Gastrocnemius medialis (tissue), 4 donors: ENCODE measurements at regions not wholly inside any gene's neighbourhood (a gene's known extent, or its start where the extent isn't known, plus 50 kb on each side); places are given as distances from the start of the nearest gene placed in this dataset.

Experiments used
- ATAC-seq, 2 donors: fragments of 150-250 bp; one replicate each; pipeline ENCODE4 v1.9.1; 2016
- DNase-seq, 2 donors: peaks; one replicate each; pipeline ENCODE4 v3.0.0-alpha.2; 2019
- H3K27ac ChIP-seq, 4 donors: fragments of 200-600 bp; sonication (generic); 1 replicate in 1 of 4; 2 replicates in 3 of 4; pipeline ENCODE4 v1.5.1; 2016 to 2018; ENCODE audit warnings: mild to moderate bottlenecking in 2 of 4, moderate library complexity in 1 of 4
- H3K27me3 ChIP-seq, 3 donors: fragments of 200-600 bp; sonication (generic) in 2 of 3; 1 replicate in 1 of 3; 2 replicates in 2 of 3; pipeline versions ENCODE4 v1.5.1 to v1.6.0; 2016 to 2019; ENCODE audit warnings: mild to moderate bottlenecking in 1 of 3, moderate library complexity in 1 of 3
- H3K36me3 ChIP-seq, 2 donors: fragments of 200-600 bp; sonication (generic) in 1 of 2; one replicate each; pipeline ENCODE4 v1.5.1; 2017 to 2018
- H3K4me1 ChIP-seq, 2 donors: fragments of 200-600 bp; sonication (generic) in 1 of 2; one replicate each; pipeline ENCODE4 v1.5.1; 2016 to 2017; ENCODE audit warnings: mild to moderate bottlenecking in 2 of 2
- H3K4me3 ChIP-seq, 4 donors: fragments of 200-600 bp; sonication (generic) in 3 of 4; 1 replicate in 1 of 4; 2 replicates in 3 of 4; pipeline ENCODE4 v1.5.1; 2016 to 2019; ENCODE audit warnings: mild to moderate bottlenecking in 2 of 4
- H3K9me3 ChIP-seq, 3 donors: fragments of 200-600 bp; sonication (generic) in 2 of 3; 1 replicate in 1 of 3; 2 replicates in 2 of 3; pipeline ENCODE4 v1.5.1; 2016 to 2019
- POLR2A ChIP-seq, 2 donors: fragments of 450-650 bp; IDR thresholded peaks; one replicate each; pipeline ENCODE4 v1.6.1; 2017; ENCODE audit warnings: antibody characterized with exemption in 2 of 2, mild to moderate bottlenecking in 2 of 2, moderate library complexity in 2 of 2
- in situ Hi-C, 4 donors: fragments of 200-750 bp; cut with MboI; loops; one replicate each; pipeline versions ENCODE4 v1.15.0 to v1.8.0; 2017; ENCODE audit warnings: low sequenced_read_pairs in 4 of 4
- intact Hi-C: fragments of 100-400 bp; cut with DNase I; formaldehyde crosslinking; loops from one replicate; pipeline ENCODE4 v1.15.1; 2023; ENCODE audit warnings: low total_unique reads
- TF ChIP-seq, protein P1 (sequence below), 5 experiments: fragments of 450-650 bp in 3 of 5; fragments of 200-600 bp in 2 of 5; sonication (generic) in 2 of 5; IDR thresholded peaks in 4 of 5; conservative IDR thresholded peaks in 1 of 5; 1 replicate in 4 of 5; 2 replicates in 1 of 5; pipeline ENCODE4 v1.5.1; 2016 to 2019; ENCODE audit warnings: antibody characterized with exemption in 5 of 5, mild to moderate bottlenecking in 3 of 5, moderate library complexity in 3 of 5

DNA sequence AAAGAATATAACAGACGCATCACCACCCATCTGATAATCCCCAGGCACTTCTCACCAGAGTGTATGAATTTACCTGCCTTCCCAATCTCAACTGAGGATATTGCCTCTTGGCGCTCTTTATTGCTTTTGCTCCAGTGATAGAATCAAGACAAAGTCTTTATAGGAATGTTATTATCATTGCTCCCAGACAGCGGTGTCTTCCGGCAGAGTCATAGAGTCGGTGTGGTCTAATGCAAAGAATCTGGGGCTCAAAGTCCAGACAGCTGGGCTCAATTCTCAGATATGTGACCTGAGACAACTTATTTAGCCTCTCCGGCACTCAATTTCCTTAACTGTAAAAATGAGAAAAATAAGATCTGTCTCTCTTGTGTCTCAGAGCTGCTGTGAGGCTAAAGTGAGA is 106.1 kb upstream of the PAK3 start:
- intact Hi-C loops (no loop called here), in situ Hi-C loops (no loop called here)
- ATAC-seq (no peak), DNase-seq (no peak)
- Histone ChIP-seq H3K36me3 (no peaks in the 10 kb centered on the region), H3K4me1 (no peaks in the 10 kb centered on the region), H3K4me3 (no peak overlapping the region), H3K9me3 (no peaks in the 10 kb centered on the region), H3K27me3 (peaks cover 0 to 2% (median 0%) of the 10 kb centered on the region in 3 donors), H3K27ac (no peak overlapping the region)
- no peak for TF ChIP-seq POLR2A (IDR thresholded peaks at IDR 0.05)
- TF ChIP-seq, protein P1, sequence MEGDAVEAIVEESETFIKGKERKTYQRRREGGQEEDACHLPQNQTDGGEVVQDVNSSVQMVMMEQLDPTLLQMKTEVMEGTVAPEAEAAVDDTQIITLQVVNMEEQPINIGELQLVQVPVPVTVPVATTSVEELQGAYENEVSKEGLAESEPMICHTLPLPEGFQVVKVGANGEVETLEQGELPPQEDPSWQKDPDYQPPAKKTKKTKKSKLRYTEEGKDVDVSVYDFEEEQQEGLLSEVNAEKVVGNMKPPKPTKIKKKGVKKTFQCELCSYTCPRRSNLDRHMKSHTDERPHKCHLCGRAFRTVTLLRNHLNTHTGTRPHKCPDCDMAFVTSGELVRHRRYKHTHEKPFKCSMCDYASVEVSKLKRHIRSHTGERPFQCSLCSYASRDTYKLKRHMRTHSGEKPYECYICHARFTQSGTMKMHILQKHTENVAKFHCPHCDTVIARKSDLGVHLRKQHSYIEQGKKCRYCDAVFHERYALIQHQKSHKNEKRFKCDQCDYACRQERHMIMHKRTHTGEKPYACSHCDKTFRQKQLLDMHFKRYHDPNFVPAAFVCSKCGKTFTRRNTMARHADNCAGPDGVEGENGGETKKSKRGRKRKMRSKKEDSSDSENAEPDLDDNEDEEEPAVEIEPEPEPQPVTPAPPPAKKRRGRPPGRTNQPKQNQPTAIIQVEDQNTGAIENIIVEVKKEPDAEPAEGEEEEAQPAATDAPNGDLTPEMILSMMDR (IDR thresholded peaks at IDR 0.05 in 4 of 5, conservative IDR thresholded peaks at IDR 0.05 in 1 of 5): no peak

DNA sequence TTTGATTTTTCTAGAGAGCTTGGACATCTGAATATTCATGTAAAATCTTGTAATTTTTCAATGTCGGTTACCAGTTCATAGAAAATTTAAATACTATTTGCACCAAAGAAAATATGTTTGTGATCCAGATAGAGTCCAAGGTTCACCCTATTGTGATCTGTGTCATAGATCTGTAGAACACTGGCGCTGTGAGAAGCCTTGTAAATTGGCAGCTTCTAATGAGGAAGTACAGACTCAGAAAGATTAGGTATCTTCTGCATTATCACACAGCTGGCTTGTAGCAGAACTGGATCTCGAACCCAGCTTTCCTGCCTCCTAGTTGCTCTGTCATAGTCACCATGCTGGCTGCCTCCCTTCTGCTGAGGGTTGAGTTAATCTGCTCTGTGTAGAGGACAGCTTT is 106.5 kb upstream of the PAK3 start:
- no peaks in the 10 kb centered on the region for H3K9me3 ChIP-seq
- intact Hi-C loops (no loop called here), in situ Hi-C loops (no loop called here)

DNA sequence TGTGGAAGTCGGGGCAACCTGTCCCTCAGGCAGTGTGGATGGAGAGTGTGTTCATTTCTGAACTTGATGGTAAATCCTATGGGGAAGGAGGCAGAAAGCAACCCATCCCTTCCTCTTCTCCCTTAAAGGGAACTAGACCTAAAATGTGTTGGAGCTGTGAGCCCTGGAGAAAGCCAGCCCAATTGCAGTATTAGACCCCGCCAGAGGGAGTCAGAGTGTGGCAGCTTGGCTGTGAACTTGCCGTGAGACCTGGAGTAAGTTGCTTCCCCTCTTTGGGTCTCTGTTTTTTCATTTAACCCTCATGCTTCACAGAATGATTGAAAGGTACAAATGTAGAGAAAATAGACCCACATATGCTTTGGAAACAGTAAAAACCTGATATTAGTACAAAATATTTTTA is 108.7 kb upstream of the PAK3 start:
- peaks cover 0 to 9% (median 0%) of the 10 kb centered on the region in 3 donors for H3K27me3 ChIP-seq
- intact Hi-C loops: no loop called here

More for the DNA sequence above, 106.5 kb upstream of the PAK3 start:
- DNase-seq (no peak), ATAC-seq (no peak)
- peaks cover 0 to 2% (median 0%) of the 10 kb centered on the region in 3 donors for H3K27me3 ChIP-seq
- H3K4me1 ChIP-seq: no peaks in the 10 kb centered on the region
- no peak overlapping the region for H3K27ac ChIP-seq
- no peak overlapping the region for H3K4me3 ChIP-seq
- H3K36me3 ChIP-seq: no peaks in the 10 kb centered on the region
- no peak for TF ChIP-seq POLR2A (IDR thresholded peaks at IDR 0.05)
- TF ChIP-seq, protein P1 (IDR thresholded peaks at IDR 0.05 in 4 of 5, conservative IDR thresholded peaks at IDR 0.05 in 1 of 5): no peak

DNA sequence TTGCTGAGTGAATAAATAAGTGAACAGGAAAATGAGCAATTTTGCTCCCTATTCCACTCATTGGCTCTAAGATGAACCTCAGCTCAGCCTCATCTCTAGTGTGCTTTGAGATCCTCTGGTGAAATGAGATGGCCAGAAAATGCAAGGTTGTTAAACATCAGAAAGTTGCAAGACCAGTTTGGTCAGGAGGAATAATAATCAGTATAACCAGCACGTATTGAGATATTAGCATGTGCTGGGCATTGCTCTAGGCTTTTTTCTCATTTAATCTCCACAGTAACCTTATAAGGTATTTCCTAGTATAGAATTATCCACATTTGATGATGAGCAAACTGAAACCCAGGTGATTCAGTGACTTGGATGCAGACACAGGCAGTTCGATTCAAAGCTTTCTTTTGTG is 110.5 kb upstream of the PAK3 start:
- no peaks in the 10 kb centered on the region for H3K9me3 ChIP-seq
- TF ChIP-seq, protein P1 (IDR thresholded peaks at IDR 0.05 in 4 of 5, conservative IDR thresholded peaks at IDR 0.05 in 1 of 5): no peak
- TF ChIP-seq POLR2A (IDR thresholded peaks at IDR 0.05): no peak
- intact Hi-C loops (no loop called here), in situ Hi-C loops (no loop called here)
- ATAC-seq (no peak), DNase-seq (no peak)
- no peaks in the 10 kb centered on the region for H3K4me1 ChIP-seq
- no peak overlapping the region for H3K4me3 ChIP-seq
- H3K27ac ChIP-seq: no peak overlapping the region
- H3K27me3 ChIP-seq: peaks cover 0 to 9% (median 0%) of the 10 kb centered on the region in 3 donors
- H3K36me3 ChIP-seq: no peaks in the 10 kb centered on the region

More for the DNA sequence above, 108.7 kb upstream of the PAK3 start:
- no peak for ATAC-seq
- H3K27ac ChIP-seq: no peak overlapping the region
- no peak for TF ChIP-seq POLR2A (IDR thresholded peaks at IDR 0.05)
- TF ChIP-seq, protein P1 (IDR thresholded peaks at IDR 0.05 in 4 of 5, conservative IDR thresholded peaks at IDR 0.05 in 1 of 5): no peak
- in situ Hi-C loops: no loop called here
- DNase-seq: no peak
- H3K4me3 ChIP-seq: no peak overlapping the region
- no peaks in the 10 kb centered on the region for H3K9me3 ChIP-seq
- no peaks in the 10 kb centered on the region for H3K4me1 ChIP-seq
- no peaks in the 10 kb centered on the region for H3K36me3 ChIP-seq

DNA sequence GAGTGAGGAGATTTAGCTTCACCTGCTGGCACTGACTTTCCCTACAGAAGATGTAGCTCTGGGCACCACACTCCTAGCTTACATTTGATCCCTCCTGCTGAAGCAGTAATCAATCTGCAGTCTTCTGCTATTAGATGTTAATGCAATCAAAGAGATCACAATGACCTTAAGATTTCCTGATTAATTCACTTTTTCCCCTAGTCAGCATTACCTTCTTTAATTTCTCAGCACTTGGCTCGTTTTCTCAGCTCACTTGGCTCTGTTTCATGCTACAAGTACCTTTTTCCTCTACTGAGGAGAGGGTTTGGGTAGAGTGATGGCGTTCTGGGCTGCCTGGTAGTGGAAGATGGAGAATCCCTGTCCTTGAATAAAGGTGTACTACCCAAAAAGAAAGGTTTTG is 113.0 kb upstream of the PAK3 start:
- Histone ChIP-seq H3K9me3 (no peaks in the 10 kb centered on the region), H3K27ac (no peak overlapping the region), H3K36me3 (no peaks in the 10 kb centered on the region), H3K4me3 (no peak overlapping the region), H3K27me3 (peaks cover 0 to 7% (median 0%) of the 10 kb centered on the region in 3 donors), H3K4me1 (no peaks in the 10 kb centered on the region)
- TF ChIP-seq, protein P1 (IDR thresholded peaks at IDR 0.05 in 4 of 5, conservative IDR thresholded peaks at IDR 0.05 in 1 of 5): no peak
- no peak for TF ChIP-seq POLR2A (IDR thresholded peaks at IDR 0.05)
- no peak for ATAC-seq
- no peak for DNase-seq
- intact Hi-C loops (no loop called here), in situ Hi-C loops (no loop called here)
